IPS-20b (cell line): ENCODE measurements at regions not wholly inside any gene's neighbourhood (a gene's known extent, or its start where the extent isn't known, plus 50 kb on each side); places are given as distances from the start of the nearest gene placed in this dataset.

Source experiments
- H3K27ac ChIP-seq: one replicate; pipeline ENCODE4 v1.5.1; 2013; ENCODE audit warnings: low read length
- H3K27me3 ChIP-seq: 2 replicates; pipeline ENCODE4 v1.6.1; 2013; ENCODE audit warnings: mild to moderate bottlenecking, low read length, inconsistent platforms; ENCODE audit not compliant: insufficient read depth
- H3K36me3 ChIP-seq: 2 replicates; pipeline ENCODE4 v1.6.1; 2013; ENCODE audit warnings: low read depth, mild to moderate bottlenecking, inconsistent platforms, low read length, moderate library complexity; ENCODE audit not compliant: insufficient read depth
- H3K4me1 ChIP-seq: 2 replicates; pipeline ENCODE4 v1.6.1; 2013; ENCODE audit warnings: mild to moderate bottlenecking, control low read depth, inconsistent platforms, low read length, moderate library complexity; ENCODE audit not compliant: insufficient read depth
- H3K4me3 ChIP-seq: 2 replicates; pipeline ENCODE4 v1.5.1; 2013; ENCODE audit warnings: mild to moderate bottlenecking, low read length, inconsistent platforms
- H3K9ac ChIP-seq: 2 replicates; pipeline ENCODE4 v1.6.1; 2013; ENCODE audit warnings: low read depth, mild to moderate bottlenecking, inconsistent platforms, low read length, moderate library complexity
- H3K9me3 ChIP-seq: 2 replicates; pipeline ENCODE4 v1.6.1; 2013; ENCODE audit warnings: mild to moderate bottlenecking, low read depth, low read length, inconsistent platforms; ENCODE audit not compliant: insufficient read depth

DNA sequence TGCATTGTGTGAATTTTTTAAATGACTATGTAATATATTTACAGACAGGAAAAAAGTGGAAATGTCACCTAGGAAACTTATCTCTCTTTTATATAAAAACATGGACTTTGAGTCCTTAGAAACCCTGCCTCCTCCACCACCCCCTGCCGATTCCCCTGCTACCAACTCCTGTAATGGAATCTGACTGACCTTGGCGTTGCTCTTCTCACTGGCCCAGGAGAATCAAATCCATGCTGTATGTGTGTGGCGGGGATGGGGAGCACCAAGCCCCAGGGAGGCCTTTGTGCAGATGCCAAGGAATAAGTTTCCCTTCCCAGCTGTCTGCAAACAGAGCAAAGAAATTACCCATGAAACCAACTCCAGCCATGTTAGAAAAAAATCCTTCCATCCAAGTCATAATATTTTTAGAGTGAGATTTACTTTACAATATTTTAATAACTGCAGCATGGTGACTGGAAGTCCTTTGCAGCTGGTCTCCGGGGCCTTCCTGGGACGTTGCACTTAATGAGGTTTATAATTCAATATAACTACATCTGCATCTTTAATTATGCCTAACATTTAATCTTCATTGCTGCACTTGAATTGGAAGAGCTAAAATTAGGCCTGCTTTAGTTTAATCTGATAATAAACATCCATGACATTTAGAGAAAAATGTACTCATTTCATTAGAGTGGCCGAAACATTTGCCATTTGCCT is 111.4 kb upstream of the CACUL1 start:
- H3K27me3 ChIP-seq: no peaks in the 10 kb centered on the region
- H3K36me3 ChIP-seq: no peaks in the 10 kb centered on the region
- H3K27ac ChIP-seq: no peak overlapping the region
- H3K9me3 ChIP-seq: no peaks in the 10 kb centered on the region
- H3K9ac ChIP-seq: no peak overlapping the region
- no peak overlapping the region for H3K4me3 ChIP-seq
- H3K4me1 ChIP-seq: peaks cover 15% of the 10 kb centered on the region

DNA sequence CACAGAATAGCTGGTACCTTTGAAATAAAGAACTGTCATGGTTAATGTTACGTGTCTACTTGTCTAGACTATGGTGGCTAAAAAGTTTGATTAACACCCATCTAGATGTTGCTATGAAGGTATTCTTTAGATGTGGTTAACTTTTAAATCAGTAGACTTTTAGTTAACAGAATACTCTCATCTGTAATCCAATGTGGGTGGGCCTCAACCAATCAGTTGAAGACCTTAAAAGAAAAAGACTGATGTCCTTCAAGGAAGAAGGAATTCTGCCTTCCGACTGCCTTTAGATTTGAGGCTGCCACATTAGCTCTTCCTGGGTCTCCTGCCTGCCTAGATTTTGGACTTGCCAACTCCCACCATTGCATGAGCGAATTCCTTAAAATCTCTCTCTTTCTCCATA is 113.0 kb upstream of the CACUL1 start:
- Histone ChIP-seq H3K4me3 (no peak overlapping the region), H3K9ac (no peak overlapping the region), H3K4me1 (peaks cover 15% of the 10 kb centered on the region), H3K27ac (no peak overlapping the region), H3K27me3 (no peaks in the 10 kb centered on the region), H3K36me3 (no peaks in the 10 kb centered on the region), H3K9me3 (no peaks in the 10 kb centered on the region)

DNA sequence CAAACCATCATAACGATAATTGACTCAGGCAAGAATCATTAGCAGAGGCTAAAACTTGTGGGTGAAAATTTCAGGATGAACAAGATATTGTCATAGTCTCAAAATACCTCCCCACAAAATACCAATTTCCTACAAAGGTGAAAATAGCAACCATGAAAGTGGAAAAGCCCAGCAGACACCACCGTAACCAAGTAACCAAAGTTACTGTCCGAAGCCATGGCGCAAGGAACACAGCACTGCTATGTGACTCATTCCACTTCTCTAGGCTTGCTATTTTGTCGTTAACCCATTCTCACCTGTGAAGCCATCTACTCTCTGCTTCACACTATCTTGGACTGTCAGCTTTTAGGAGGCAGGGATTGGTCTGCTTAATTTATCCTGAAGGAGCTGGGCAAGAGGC is 113.8 kb upstream of the CACUL1 start:
- Histone ChIP-seq H3K4me3 (no peak overlapping the region), H3K27me3 (no peaks in the 10 kb centered on the region), H3K9ac (no peak overlapping the region), H3K4me1 (peaks cover 19% of the 10 kb centered on the region), H3K36me3 (no peaks in the 10 kb centered on the region), H3K27ac (no peak overlapping the region), H3K9me3 (no peaks in the 10 kb centered on the region)

DNA sequence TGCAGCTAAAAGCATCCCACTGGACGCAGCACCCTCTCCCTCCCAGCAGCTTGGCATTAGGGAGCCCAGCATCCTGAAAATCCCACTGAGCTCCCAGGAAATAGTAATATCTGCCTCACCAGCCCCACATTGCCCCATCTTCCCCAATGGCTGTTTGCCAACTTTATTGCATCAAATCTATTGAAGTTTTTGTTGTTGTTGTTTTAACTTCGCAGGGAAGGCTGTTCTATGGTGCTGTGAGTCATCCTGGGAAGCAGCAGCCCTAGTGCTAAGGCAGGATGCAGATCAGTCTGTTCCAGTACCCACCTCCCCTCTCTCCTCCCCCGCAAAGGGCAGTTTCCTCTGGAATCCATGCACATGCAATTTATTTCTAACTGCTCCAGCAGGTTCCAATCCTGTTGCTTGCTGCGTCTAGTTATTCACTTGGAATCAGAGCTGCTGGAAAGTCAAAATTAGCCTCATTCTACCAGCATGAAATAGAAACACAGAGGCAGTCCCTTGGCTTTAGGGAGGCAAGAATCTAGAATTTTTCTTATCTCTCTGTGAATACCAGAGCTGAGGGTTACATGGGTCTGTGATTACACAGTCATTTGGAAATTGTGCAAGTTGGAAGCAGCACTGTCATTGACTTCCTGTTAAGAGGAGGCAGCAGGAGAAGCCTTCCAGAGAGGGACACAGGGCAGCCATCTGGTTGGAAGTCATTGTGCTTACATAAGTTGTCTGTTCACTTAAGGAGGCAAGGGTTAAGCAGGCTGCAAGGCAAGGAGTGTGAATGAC is 115.9 kb upstream of the CACUL1 start:
- no peak overlapping the region for H3K4me3 ChIP-seq
- no peak overlapping the region for H3K27ac ChIP-seq
- no peaks in the 10 kb centered on the region for H3K9me3 ChIP-seq
- no peak overlapping the region for H3K9ac ChIP-seq
- no peaks in the 10 kb centered on the region for H3K36me3 ChIP-seq
- H3K27me3 ChIP-seq: no peaks in the 10 kb centered on the region
- peaks cover 19% of the 10 kb centered on the region for H3K4me1 ChIP-seq

DNA sequence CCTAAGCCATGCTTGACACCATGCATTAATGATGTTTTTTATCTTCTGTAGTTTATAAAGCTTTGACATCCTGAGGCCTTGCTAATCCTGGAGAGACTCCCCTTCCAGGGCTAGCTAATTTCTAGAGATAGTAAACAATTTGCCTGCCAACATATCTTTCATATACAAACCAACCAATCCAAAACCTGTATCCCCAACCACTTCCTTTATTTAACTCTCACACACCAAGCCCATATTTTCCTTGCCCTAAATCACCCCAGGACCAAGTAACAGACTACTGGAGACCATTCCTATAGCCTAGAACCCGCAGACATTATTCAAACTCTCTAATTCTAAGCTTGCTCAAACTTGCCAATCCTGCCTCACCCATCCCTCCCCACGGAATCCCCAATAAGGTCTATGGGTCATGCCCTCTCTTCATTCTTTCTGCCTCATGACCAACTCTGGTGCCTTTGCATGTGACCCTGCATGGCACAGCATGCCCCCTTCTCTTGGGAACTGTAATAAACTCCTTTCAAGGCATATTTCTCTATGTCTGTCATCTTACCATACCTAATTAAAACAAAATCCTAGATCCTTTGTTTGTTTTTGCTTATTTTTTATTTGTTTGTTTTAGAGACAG is 116.6 kb upstream of the CACUL1 start:
- Histone ChIP-seq H3K36me3 (no peaks in the 10 kb centered on the region), H3K27ac (no peak overlapping the region), H3K9ac (no peak overlapping the region), H3K9me3 (peaks cover 1% of the 10 kb centered on the region; the same call in 1 of the 2 replicates), H3K4me3 (no peak overlapping the region), H3K4me1 (peaks cover 16% of the 10 kb centered on the region), H3K27me3 (no peaks in the 10 kb centered on the region)

DNA sequence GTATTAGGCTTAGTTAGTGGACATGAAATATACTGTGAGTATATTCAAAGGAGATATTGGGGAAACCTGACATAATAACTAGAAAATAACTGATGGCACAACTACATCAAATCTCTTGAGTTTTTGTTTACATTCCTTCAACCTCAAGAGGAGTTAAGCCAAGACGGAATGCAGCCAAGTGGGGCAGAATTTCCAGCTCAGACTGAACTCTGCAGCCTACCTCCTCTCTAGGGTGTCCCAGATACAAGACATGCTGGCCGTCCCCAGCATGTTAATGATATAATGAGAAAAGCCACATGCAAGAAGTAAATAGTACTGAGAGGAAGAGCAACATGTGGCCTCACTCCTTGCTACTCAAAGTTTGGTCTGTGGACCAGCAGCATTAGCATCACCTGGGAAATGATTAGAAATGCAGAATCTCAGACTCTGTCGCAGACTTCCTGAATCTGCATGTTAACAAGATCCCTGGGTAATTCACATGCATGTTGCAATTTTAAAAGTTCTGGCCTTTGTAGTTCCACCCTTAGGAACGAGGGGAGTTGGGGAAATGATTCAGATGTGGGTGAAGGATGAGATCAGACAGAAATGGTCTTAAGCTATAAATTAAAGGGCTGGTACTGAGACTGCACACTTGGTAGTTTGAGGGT is 118.4 kb upstream of the CACUL1 start:
- H3K36me3 ChIP-seq: no peaks in the 10 kb centered on the region
- peaks cover 13% of the 10 kb centered on the region for H3K4me1 ChIP-seq
- H3K9ac ChIP-seq: no peak overlapping the region
- H3K27me3 ChIP-seq: no peaks in the 10 kb centered on the region
- H3K9me3 ChIP-seq: peaks cover 6% of the 10 kb centered on the region
- no peak overlapping the region for H3K27ac ChIP-seq
- H3K4me3 ChIP-seq: no peak overlapping the region

DNA sequence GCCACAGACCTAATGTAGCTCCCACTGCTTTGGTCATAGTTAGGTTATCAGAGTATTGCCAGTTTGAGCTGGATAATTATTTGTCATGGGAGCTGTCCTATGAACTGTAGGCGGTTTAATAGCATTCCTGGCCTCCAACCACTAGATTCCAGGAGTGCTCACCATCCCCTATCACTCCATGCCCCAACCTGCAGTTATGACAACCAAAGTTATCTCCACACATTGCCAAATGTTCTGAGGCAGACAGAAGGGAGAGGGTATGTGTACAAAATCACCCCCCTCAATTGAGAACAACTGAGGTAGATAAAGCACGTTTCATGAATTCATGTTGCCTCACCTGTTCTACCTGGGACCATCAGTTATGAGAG is 119.0 kb upstream of the CACUL1 start:
- H3K36me3 ChIP-seq: no peaks in the 10 kb centered on the region
- H3K4me1 ChIP-seq: peaks cover 13% of the 10 kb centered on the region
- no peak overlapping the region for H3K9ac ChIP-seq
- no peak overlapping the region for H3K27ac ChIP-seq
- no peaks in the 10 kb centered on the region for H3K27me3 ChIP-seq
- H3K9me3 ChIP-seq: peaks cover 6% of the 10 kb centered on the region
- no peak overlapping the region for H3K4me3 ChIP-seq

DNA sequence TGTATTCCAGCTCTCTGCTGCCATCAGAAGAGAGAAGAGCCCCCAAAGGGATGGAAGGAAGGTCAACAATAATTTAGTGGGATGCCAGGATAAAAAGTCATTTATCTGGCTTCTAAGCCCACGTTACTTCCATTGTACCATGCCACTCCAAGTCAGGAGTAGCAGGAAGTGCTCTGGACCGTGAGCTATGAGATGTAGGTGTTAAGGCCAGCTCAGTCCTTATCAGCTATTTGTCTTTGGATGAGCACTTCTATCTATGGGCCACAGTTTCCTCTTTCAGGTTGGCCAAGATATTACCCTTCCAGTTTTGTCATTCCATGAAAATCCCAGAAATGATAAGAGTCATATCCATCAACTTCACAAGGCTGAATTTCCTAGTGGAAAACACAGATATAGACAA is 119.4 kb upstream of the CACUL1 start:
- H3K9ac ChIP-seq: no peak overlapping the region
- H3K27me3 ChIP-seq: no peaks in the 10 kb centered on the region
- no peaks in the 10 kb centered on the region for H3K36me3 ChIP-seq
- no peak overlapping the region for H3K4me3 ChIP-seq
- no peak overlapping the region for H3K27ac ChIP-seq
- H3K9me3 ChIP-seq: peaks cover 6% of the 10 kb centered on the region
- peaks cover 13% of the 10 kb centered on the region for H3K4me1 ChIP-seq

DNA sequence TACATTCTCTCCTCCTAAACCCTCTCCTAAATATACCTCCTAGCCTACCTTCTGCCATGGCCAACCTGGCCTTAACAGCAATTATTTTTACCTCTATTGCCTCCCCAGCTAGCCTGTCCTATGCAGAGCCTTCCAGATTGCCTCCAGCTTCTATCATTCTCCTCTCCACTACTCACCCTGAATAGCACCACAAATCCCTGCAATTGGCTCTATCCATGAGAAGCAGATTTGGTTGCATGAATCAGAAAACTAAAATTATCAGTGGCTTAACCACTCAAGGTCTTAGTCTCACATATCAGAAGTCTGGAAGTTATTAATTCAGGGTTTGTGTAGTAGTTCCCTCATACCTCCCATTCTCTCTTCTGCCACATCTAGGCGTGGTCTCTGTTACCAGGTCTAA is 120.3 kb upstream of the CACUL1 start:
- Histone ChIP-seq H3K36me3 (no peaks in the 10 kb centered on the region), H3K4me3 (no peak overlapping the region), H3K27ac (no peak overlapping the region), H3K27me3 (no peaks in the 10 kb centered on the region), H3K4me1 (peaks cover 13% of the 10 kb centered on the region), H3K9ac (no peak overlapping the region), H3K9me3 (peaks cover 6% of the 10 kb centered on the region)

DNA sequence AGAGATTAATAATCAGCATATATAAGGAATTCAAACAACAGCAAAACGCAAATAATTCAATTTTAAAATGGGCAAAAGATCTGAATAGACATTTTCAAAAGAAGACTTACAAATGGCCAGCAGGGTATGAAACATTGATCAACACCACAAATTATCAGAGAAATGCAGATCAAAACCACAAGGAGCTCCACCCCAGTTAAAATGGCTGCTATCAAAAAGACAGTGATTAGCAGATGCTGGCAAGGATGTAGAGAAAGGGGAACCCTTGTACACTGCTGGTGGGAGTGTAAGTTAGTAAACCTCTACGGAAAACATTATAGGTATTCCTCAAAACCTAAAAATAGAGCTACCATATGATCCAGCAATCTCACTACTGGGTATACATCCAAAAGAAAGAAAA is 128.0 kb upstream of the CACUL1 start:
- Histone ChIP-seq H3K9ac (no peak overlapping the region), H3K4me1 (no peaks in the 10 kb centered on the region), H3K27me3 (no peaks in the 10 kb centered on the region), H3K4me3 (no peak overlapping the region), H3K9me3 (no peaks in the 10 kb centered on the region), H3K27ac (no peak overlapping the region), H3K36me3 (no peaks in the 10 kb centered on the region)

DNA sequence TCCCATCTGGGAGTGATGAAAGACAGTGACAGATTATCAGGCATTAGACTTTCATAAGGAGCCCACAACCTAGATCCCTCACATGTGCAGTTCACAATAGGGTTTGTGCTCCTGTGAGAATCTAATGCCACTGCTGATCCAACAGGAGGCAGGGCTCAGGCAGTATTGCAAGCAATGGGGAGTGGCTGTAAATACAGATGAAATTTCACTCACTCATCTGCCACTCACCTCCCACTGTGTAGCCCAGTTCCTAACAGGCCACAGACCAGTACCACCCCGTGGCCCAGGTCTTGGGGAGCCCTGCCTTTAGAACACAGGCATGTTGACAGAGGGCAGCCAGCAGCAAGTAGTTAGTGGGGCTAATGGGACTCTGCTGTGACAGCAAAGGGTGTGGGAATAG is 137.3 kb upstream of the NANOS1 start:
- no peaks in the 10 kb centered on the region for H3K36me3 ChIP-seq
- no peaks in the 10 kb centered on the region for H3K4me1 ChIP-seq
- no peak overlapping the region for H3K4me3 ChIP-seq
- H3K27me3 ChIP-seq: no peaks in the 10 kb centered on the region
- no peak overlapping the region for H3K9ac ChIP-seq
- no peak overlapping the region for H3K27ac ChIP-seq
- H3K9me3 ChIP-seq: no peaks in the 10 kb centered on the region
